OCI-LY3 (cell line): ENCODE measurements at regions not wholly inside any gene's neighbourhood (a gene's known extent, or its start where the extent isn't known, plus 50 kb on each side); places are given as distances from the start of the nearest gene placed in this dataset.

Source experiments
- H2AFZ ChIP-seq: fragments of 200-600, 300-600 bp; shearing (Covaris generic); 2 replicates; pipeline ENCODE4 v1.6.0; 2014; ENCODE audit warnings: antibody characterized with exemption, low read depth, low read length
- H3K27ac ChIP-seq: fragments of 200-600, 300-600 bp; sonication (generic); 2 replicates; pipeline ENCODE4 v1.5.1; 2014; ENCODE audit warnings: mild to moderate bottlenecking, low read length, moderate library complexity, mixed read lengths
- H3K27me3 ChIP-seq: fragments of 200-600, 300-600 bp; sonication (generic); 2 replicates; pipeline ENCODE4 v1.6.1; 2014; ENCODE audit warnings: low read depth, low read length, mixed read lengths
- H3K36me3 ChIP-seq: fragments of 200-600, 300-600 bp; sonication (generic); replicated peaks from 2 replicates; pipeline ENCODE3; 2014; ENCODE audit warnings: low read depth, low read length, mixed read lengths
- H3K4me1 ChIP-seq: fragments of 300-600, 200-600 bp; sonication (generic); 2 replicates; pipeline ENCODE4 v1.6.1; 2014; ENCODE audit warnings: low read length, mixed read lengths
- H3K4me2 ChIP-seq: fragments of 200-600, 300-600 bp; sonication (generic); 2 replicates; pipeline ENCODE4 v1.6.1; 2014; ENCODE audit warnings: low read length, mixed read lengths
- H3K4me3 ChIP-seq: fragments of 300-600, 200-600 bp; sonication (generic); 2 replicates; pipeline ENCODE4 v1.5.1; 2014; ENCODE audit warnings: antibody characterized with exemption, mild to moderate bottlenecking, low read length, moderate library complexity
- H3K79me2 ChIP-seq: fragments of 300-600, 200-600 bp; shearing (Covaris generic); 2 replicates; pipeline ENCODE4 v1.6.1; 2014; ENCODE audit warnings: mild to moderate bottlenecking, low read length, mixed read lengths
- H3K9ac ChIP-seq: fragments of 300-600, 200-600 bp; shearing (Covaris generic); 2 replicates; pipeline ENCODE4 v1.6.0; 2014; ENCODE audit warnings: mild to moderate bottlenecking, low read length, moderate library complexity
- H3K9me3 ChIP-seq: fragments of 200-600, 300-600 bp; shearing (Covaris generic); 2 replicates; pipeline ENCODE4 v1.6.1; 2014; ENCODE audit warnings: low read length, mixed read lengths; ENCODE audit not compliant: insufficient read depth
- H4K20me1 ChIP-seq: fragments of 200-600, 300-600 bp; sonication (generic); 2 replicates; pipeline ENCODE4 v1.6.1; 2016; ENCODE audit warnings: low read length, mixed read lengths; ENCODE audit not compliant: insufficient read depth
- EZH2phosphoT487 ChIP-seq: fragments of 200-600 bp; shearing (Covaris generic); IDR thresholded peaks from 2 replicates; pipeline ENCODE4 v1.6.1; 2018; ENCODE audit warnings: antibody characterized with exemption, mixed run types, low read depth
- TF ChIP-seq, protein P1 (sequence below): fragments of 200-600, 300-600 bp; sonication (generic); IDR thresholded peaks from 2 replicates; pipeline ENCODE4 v1.5.1; 2014; ENCODE audit warnings: antibody characterized with exemption, low read length, low read depth

DNA sequence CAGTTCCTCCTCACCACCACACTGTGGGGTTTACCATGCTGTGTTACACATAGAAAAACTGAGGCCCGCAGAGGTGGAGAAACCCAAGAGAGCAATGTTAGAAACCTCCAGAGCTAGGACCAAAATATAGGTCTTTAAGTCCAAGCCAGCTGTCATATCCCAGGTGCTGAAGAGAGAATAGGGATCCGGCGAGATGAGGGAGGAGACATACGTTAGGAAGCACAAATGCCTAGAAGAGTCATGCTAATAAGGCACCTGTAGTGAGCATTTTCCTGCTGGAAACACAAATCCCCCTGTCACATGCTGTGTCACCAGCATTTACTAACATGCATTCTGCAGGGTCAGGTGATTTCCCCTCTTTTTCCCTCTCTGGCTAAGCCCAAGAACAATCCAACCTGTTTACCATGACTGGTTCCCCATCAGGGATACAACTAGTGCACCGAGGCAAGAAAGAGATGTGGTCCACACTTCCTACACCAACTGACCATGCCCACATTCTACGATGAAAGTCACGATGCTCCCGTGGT is 168.6 kb upstream of the CAMK1G start:
- H3K4me1 ChIP-seq, result peaks cover 3% of the 10 kb centered on the region; the same call in 1 of the 2 replicates

DNA sequence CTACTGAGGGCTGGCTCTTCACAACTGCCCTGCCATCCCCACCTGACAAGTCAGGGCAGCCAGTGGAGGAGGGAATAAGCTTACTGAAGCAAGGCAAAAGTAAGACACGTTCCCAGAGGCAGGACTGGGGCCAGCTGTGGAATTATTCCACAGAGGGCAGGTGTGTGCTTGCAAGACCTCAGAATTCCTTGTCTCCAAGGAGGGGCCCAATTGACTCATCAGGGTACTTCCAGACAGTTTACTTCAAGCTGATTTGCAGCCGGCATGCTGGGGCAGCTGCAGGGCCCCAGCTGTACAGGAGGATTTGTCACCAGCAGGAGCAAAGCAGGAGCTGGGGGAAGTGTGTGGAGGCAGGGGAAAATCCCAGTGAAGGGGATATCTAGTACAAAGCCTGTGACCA is 167.5 kb upstream of the CAMK1G start:
- Histone ChIP-seq H2AFZ (no peak overlapping the region), H3K4me1 (peaks cover 3% of the 10 kb centered on the region; the same call in 1 of the 2 replicates), H3K9ac (no peak overlapping the region), H3K27ac (no peak overlapping the region), H3K4me2 (no peak overlapping the region), H3K9me3 (no peaks in the 10 kb centered on the region), H3K36me3 (no peaks in the 10 kb centered on the region), H3K4me3 (no peak overlapping the region), H3K79me2 (no peaks in the 10 kb centered on the region), H3K27me3 (peaks cover 78% of the 10 kb centered on the region), H4K20me1 (no peaks in the 10 kb centered on the region)
- TF ChIP-seq EZH2phosphoT487, result no peak
- TF ChIP-seq, protein P1, sequence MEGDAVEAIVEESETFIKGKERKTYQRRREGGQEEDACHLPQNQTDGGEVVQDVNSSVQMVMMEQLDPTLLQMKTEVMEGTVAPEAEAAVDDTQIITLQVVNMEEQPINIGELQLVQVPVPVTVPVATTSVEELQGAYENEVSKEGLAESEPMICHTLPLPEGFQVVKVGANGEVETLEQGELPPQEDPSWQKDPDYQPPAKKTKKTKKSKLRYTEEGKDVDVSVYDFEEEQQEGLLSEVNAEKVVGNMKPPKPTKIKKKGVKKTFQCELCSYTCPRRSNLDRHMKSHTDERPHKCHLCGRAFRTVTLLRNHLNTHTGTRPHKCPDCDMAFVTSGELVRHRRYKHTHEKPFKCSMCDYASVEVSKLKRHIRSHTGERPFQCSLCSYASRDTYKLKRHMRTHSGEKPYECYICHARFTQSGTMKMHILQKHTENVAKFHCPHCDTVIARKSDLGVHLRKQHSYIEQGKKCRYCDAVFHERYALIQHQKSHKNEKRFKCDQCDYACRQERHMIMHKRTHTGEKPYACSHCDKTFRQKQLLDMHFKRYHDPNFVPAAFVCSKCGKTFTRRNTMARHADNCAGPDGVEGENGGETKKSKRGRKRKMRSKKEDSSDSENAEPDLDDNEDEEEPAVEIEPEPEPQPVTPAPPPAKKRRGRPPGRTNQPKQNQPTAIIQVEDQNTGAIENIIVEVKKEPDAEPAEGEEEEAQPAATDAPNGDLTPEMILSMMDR, result no peak

More for the DNA sequence above, 168.6 kb upstream of the CAMK1G start:
- Histone ChIP-seq H2AFZ (no peak overlapping the region), H3K4me2 (no peak overlapping the region), H3K79me2 (no peaks in the 10 kb centered on the region), H3K4me3 (no peak overlapping the region), H3K9ac (no peak overlapping the region), H4K20me1 (no peaks in the 10 kb centered on the region), H3K27me3 (peaks cover 82% of the 10 kb centered on the region), H3K36me3 (no peaks in the 10 kb centered on the region), H3K9me3 (no peaks in the 10 kb centered on the region), H3K27ac (no peak overlapping the region)
- TF ChIP-seq, protein P1, result no peak
- TF ChIP-seq EZH2phosphoT487, result no peak

GRCh38 chr1:209416716-209417115 is 166.8 kb upstream of the CAMK1G start:
- Histone ChIP-seq H4K20me1 (no peaks in the 10 kb centered on the region), H3K27ac (no peak overlapping the region), H3K79me2 (no peaks in the 10 kb centered on the region), H3K27me3 (peaks cover 74% of the 10 kb centered on the region), H3K9ac (no peak overlapping the region), H3K4me1 (no peaks in the 10 kb centered on the region), H3K4me2 (no peak overlapping the region), H2AFZ (no peak overlapping the region), H3K9me3 (no peaks in the 10 kb centered on the region), H3K4me3 (no peak overlapping the region), H3K36me3 (no peaks in the 10 kb centered on the region)
- TF ChIP-seq, protein P1, result no peak
- no peak for TF ChIP-seq EZH2phosphoT487

DNA sequence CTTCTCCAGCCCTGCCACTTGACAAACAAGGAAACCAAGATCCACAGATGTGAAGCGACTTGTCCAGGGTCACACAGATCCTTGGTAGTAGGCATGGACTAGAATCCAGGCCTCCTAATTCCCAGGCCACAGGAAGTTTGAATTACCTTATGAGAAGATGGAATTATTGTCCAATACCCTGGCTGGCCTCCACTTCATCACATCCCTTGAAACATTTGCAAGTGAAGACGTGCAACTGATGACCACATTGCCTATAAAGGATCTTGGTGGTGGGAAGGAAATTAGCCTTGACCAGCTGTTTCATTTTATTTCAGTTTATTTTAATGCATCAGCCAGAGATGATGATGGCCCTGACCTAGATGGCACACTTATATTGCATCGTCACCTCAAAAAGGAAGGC is 165.8 kb upstream of the CAMK1G start:
- Histone ChIP-seq H3K27ac (no peak overlapping the region), H3K4me1 (no peaks in the 10 kb centered on the region), H3K4me2 (no peak overlapping the region), H3K4me3 (no peak overlapping the region), H3K9me3 (no peaks in the 10 kb centered on the region), H2AFZ (no peak overlapping the region), H3K9ac (no peak overlapping the region), H3K79me2 (no peaks in the 10 kb centered on the region), H3K27me3 (peaks cover 72% of the 10 kb centered on the region), H3K36me3 (no peaks in the 10 kb centered on the region), H4K20me1 (no peaks in the 10 kb centered on the region)
- TF ChIP-seq, protein P1, result no peak
- TF ChIP-seq EZH2phosphoT487, result no peak
